Prostate gland (tissue), 2 donors: ENCODE measurements at regions not wholly inside any gene's neighbourhood (a gene's known extent, or its start where the extent isn't known, plus 50 kb on each side); places are given as distances from the start of the nearest gene placed in this dataset.
"Not testable (repeated sequence)": the region's sequence is repeated elsewhere in the genome, so short reads cannot be mapped to it uniquely, and the experiment has no call there.

Source experiments
- DNase-seq: peaks from one replicate; pipeline ENCODE4 v3.0.0-alpha.2; 2019; ENCODE audit warnings: low spot score
- H3K27ac ChIP-seq, 2 donors: fragments of 200-600 bp; sonication (generic); 2 replicates each; pipeline ENCODE4 v1.5.1; 2017 to 2019
- H3K27me3 ChIP-seq: fragments of 200-600 bp; sonication (generic); replicated peaks from 2 replicates; pipeline ENCODE4 v1.5.1; 2019; ENCODE audit not compliant: insufficient read depth
- H3K36me3 ChIP-seq, 2 donors: fragments of 200-600 bp; sonication (generic); 1 replicate in 1 of 2; 2 replicates in 1 of 2; pipeline versions ENCODE4 v1.5.1 to v1.8.1; 2017 to 2019
- H3K4me1 ChIP-seq: fragments of 200-600 bp; sonication (generic); replicated peaks from 2 replicates; pipeline ENCODE4 v1.5.1; 2019
- H3K4me3 ChIP-seq, 2 donors: fragments of 200-600 bp; sonication (generic); 2 replicates each; pipeline ENCODE4 v1.5.1; 2017 to 2019
- H3K9me3 ChIP-seq: fragments of 200-600 bp; sonication (generic); 2 replicates; pipeline ENCODE4 v1.5.1; 2017
- POLR2A ChIP-seq: fragments of 450-650 bp; IDR thresholded peaks from one replicate; pipeline ENCODE4 v1.6.1; 2016; ENCODE audit warnings: antibody characterized with exemption, mild to moderate bottlenecking
- POLR2AphosphoS5 ChIP-seq: sonication (generic); formaldehyde crosslinking; IDR thresholded peaks from one replicate; pipeline ENCODE4 v1.6.1; 2017; ENCODE audit warnings: antibody characterized with exemption
- WGBS: methylation state at CpG from one replicate; pipeline ENCODE4 v1.1.5; 2018; 5-methylcytosine and 5-hydroxymethylcytosine counted together
- intact Hi-C: fragments of 100-400 bp; cut with DNase I; formaldehyde crosslinking; loops from one replicate; pipeline ENCODE4 v1.14.2; 2022
- TF ChIP-seq, protein P1 (sequence below), 4 experiments: fragments of 200-600 bp in 2 of 4; fragments of 450-650 bp in 2 of 4; sonication (generic) in 2 of 4; IDR thresholded peaks; 1 replicate in 3 of 4; 2 replicates in 1 of 4; pipeline ENCODE4 v1.5.1; 2016 to 2019; ENCODE audit warnings: antibody characterized with exemption in 4 of 4, mild to moderate bottlenecking in 2 of 4, moderate library complexity in 2 of 4

DNA sequence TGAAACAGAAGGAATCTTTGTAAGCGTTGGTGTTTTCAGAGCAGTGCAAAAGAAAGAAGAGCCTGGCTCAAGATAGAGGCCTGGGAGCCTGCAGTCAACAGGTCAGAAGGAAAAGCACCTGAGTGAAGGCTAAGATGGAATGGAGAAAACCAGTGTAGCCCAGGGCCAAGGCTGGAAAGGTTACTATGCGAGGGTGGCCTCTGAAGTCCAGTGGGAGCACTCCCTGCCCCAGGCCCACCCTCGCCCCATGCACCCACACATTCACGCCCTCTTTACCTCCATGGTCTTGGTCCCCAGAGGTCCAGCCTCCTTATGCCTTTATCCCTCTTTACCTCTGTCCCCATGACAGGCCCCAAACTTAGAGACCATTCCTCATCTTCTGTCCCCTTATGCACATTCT is 169.2 kb upstream of the ZNF644 start:
- Histone ChIP-seq H3K27ac (no peak overlapping the region), H3K27me3 (no peaks in the 10 kb centered on the region), H3K4me3 (no peak overlapping the region), H3K9me3 (no peaks in the 10 kb centered on the region), H3K36me3 (no peaks in the 10 kb centered on the region), H3K4me1 (no peaks in the 10 kb centered on the region)
- WGBS = 94% methylated on average over 4 of the region's 4 CpGs
- no peak for DNase-seq
- no peak for TF ChIP-seq POLR2AphosphoS5
- TF ChIP-seq POLR2A = no peak
- TF ChIP-seq, protein P1, sequence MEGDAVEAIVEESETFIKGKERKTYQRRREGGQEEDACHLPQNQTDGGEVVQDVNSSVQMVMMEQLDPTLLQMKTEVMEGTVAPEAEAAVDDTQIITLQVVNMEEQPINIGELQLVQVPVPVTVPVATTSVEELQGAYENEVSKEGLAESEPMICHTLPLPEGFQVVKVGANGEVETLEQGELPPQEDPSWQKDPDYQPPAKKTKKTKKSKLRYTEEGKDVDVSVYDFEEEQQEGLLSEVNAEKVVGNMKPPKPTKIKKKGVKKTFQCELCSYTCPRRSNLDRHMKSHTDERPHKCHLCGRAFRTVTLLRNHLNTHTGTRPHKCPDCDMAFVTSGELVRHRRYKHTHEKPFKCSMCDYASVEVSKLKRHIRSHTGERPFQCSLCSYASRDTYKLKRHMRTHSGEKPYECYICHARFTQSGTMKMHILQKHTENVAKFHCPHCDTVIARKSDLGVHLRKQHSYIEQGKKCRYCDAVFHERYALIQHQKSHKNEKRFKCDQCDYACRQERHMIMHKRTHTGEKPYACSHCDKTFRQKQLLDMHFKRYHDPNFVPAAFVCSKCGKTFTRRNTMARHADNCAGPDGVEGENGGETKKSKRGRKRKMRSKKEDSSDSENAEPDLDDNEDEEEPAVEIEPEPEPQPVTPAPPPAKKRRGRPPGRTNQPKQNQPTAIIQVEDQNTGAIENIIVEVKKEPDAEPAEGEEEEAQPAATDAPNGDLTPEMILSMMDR (IDR thresholded peaks at IDR 0.05) = no peak
- intact Hi-C loops = no loop called here

DNA sequence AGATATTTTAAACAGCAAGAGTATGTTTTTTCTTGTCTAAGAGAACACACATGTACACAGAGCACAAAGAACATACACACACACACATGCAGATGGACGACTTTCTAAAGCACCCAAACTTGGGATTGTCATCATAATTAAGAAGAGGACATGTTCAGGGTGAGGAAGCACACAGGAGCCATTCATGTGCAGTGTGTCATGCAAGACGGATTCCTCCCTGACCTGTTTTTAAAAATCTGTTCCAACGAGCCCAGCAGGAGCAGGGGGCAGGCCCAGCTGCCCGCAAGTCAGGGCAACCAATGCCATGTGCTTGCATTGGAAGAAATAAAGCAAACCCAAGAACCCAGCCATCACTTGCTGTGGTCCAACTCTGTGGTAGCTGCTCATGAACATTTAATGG is 167.3 kb upstream of the ZNF644 start:
- 34% methylated on average over 4 of the region's 4 CpGs for WGBS
- TF ChIP-seq POLR2AphosphoS5 = no peak
- no peak for TF ChIP-seq POLR2A
- TF ChIP-seq, protein P1 (IDR thresholded peaks at IDR 0.05) = no peak
- no peak for DNase-seq

DNA sequence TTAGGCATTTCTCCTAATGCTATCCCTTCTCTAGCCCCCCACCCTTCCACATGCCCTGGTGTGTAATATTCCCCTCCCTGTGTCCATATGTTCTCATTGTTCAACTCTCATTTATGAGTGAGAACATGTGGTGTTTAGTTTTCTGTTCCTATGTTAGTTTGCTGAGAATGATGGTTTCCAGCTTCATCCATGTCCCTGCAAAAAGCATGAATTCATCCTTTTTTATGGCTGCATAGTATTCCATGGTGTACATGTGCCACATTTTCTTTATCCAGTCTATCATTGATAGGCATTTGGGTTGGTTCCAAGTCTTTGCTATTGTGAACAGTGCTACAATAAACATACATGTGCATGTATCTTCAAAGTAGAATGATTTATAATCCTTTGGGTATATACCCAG is 161.0 kb upstream of the ZNF644 start:
- H3K4me1 ChIP-seq, H3K9me3 ChIP-seq, intact Hi-C loops, H3K4me3 ChIP-seq, DNase-seq, H3K27ac ChIP-seq, H3K36me3 ChIP-seq, H3K27me3 ChIP-seq: not testable (repeated sequence)

More for the DNA sequence above, 167.3 kb upstream of the ZNF644 start:
- intact Hi-C loops = no loop called here
- Histone ChIP-seq H3K36me3 (no peaks in the 10 kb centered on the region), H3K9me3 (no peaks in the 10 kb centered on the region), H3K27me3 (no peaks in the 10 kb centered on the region), H3K27ac (no peak overlapping the region), H3K4me3 (no peak overlapping the region), H3K4me1 (no peaks in the 10 kb centered on the region)

DNA sequence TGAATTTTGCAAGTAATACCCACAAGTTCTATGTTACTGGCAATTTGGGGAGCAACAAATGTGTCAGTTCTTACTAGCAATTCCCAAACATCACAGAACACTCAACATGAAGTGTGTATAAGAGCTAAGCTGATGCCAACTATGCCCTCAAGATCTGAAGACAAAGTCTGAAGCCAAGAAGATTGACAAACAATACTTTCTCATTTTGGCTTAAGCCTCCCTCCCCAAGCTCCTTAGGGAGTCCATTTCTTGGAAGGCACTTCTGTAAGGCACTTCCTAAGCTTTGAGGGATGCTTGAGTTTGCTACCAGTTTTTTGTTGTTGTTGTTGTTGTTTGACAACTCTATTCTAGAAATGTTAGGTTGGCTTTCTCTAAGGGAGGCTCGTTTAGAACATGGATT is 154.4 kb upstream of the ZNF644 start:
- Histone ChIP-seq H3K36me3 (no peaks in the 10 kb centered on the region), H3K27ac (no peak overlapping the region), H3K27me3 (peaks cover 3% of the 10 kb centered on the region), H3K9me3 (no peaks in the 10 kb centered on the region), H3K4me3 (no peak overlapping the region), H3K4me1 (no peaks in the 10 kb centered on the region)
- intact Hi-C loops = no loop called here
- DNase-seq = no peak
- 76% methylated on average over 1 of the region's 1 CpG for WGBS
- no peak for TF ChIP-seq POLR2A
- no peak for TF ChIP-seq POLR2AphosphoS5
- TF ChIP-seq, protein P1 (IDR thresholded peaks at IDR 0.05) = no peak

DNA sequence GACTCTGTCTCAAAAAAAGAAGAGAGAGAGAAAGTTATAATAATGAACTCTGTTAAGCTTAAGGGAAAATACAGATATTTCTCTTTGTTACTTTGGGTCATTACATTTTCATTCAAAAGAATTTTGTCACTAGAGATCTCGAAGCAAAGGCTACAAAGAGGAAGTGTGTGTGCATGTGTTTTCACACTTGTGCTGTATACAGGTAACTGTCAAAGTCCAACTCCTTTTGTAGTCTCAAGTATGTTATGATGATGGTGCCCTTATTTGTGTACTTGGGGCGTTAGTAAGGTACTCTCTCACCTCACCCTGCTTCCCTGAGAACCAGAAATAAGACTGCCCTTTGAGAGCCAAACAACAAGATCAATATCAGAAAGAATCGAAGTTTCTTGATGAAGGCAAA is 152.9 kb upstream of the ZNF644 start:
- intact Hi-C loops = no loop called here
- Histone ChIP-seq H3K36me3 (no peaks in the 10 kb centered on the region), H3K4me1 (no peaks in the 10 kb centered on the region), H3K27me3 (peaks cover 3% of the 10 kb centered on the region), H3K27ac (no peak overlapping the region), H3K9me3 (no peaks in the 10 kb centered on the region), H3K4me3 (no peak overlapping the region)
- DNase-seq = no peak
- 91% methylated on average over 3 of the region's 3 CpGs for WGBS
- TF ChIP-seq POLR2AphosphoS5 (no peak), POLR2A (no peak)
- TF ChIP-seq, protein P1 (IDR thresholded peaks at IDR 0.05) = no peak
